ENCODE measurements at regions not wholly inside any gene's neighbourhood (a gene's known extent, or its start where the extent isn't known, plus 50 kb on each side); places are given as distances from the start of the nearest gene placed in this dataset.
A peak's percentile ranks its signal among the peaks of the same experiment; 100 is the strongest.

DNA sequence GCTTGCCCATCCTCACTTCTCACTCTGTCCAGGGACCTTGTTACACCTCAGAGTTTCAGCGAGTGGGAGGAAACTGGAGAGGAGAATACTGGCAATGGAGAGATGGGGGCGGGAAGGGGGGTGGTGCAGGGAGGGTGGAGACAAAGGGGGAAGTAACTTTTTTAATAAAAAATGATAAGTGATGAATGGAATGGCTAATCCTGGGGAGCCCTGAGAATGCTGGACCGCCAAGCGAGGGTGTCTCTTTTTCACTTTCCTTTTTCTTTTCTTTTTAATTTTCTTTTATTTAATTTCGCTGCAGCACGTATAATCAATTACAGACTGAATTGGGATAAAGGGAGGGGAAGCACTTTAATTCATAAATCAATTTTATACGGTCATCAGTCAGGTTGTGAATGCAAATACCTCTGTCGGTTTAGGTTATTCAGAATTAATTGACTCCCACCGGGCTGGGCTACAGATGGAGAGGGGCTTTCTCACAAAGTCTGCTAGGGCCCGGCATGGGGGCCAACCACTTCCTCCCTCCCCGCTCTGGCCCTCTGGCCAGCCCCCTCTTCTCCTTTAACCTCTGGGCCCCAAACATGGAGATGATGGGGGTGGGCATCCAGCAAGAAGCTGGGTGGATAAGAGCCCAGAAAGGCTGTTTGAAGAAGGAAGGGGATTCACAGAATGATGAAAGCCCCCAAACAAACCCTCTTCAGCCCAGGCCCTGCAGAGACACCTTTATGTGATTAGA, 106.8 kb upstream of the BOC start:
- POLR2A ChIA-PET (ENCODE audit: partially characterized antibody): interaction anchor here (0.6 kb wide), 1 partner anchor 289 kb away, joined by 3 read pairs; no protein-coding TSS in a partner anchor
- no peak overlapping the region for H2BK20ac ChIP-seq (ENCODE audit: low read length)
- H4K8ac ChIP-seq (ENCODE audit: extremely low read depth, insufficient read depth, low read length): no peak overlapping the region
- no peak overlapping the region for H2BK5ac ChIP-seq (ENCODE audit: low read depth, low read length)
- no peaks in the 10 kb centered on the region for H3K79me1 ChIP-seq (ENCODE audit: low read depth, low read length)
- H3K23me2 ChIP-seq (ENCODE audit: low read depth, low read length): no peaks in the 10 kb centered on the region
- H4K20me1 ChIP-seq (replicated peaks in 1 of 2; ENCODE audit: control insufficient read depth in 1 of 2, insufficient read depth in 2 of 2, low read length in 2 of 2): no peaks in the 10 kb centered on the region
- H3K27me3 ChIP-seq (replicated peaks in 1 of 4; ENCODE audit: control insufficient read depth in 3 of 4, extremely low read depth in 1 of 4, insufficient read depth in 3 of 4, low read length in 3 of 4): peaks cover 0 to 4% (median 0%) of the 10 kb centered on the region in 4 experiments; a peak in 1 of 7 replicates
- H3K23ac ChIP-seq (ENCODE audit: insufficient read length): no peak overlapping the region
- WGBS, 2 experiments (ENCODE audit: extremely low coverage in 1 of 2, insufficient coverage in 1 of 2, insufficient read length in 1 of 2, insufficient replicate concordance in 2 of 2, low coverage in 1 of 2, low lambda C conversion rate in 2 of 2, missing lambda C conversion rate in 1 of 2): 21% methylated on average over 11 of the region's 11 CpGs; no CpG with 5 or more reads in 1 of the 2 experiments
- peak overlapping the region in 1 of 4 experiments; percentile 33; a peak in 2 of 8 replicates for H3K4me3 ChIP-seq (ENCODE audit: extremely low read depth in 1 of 4, insufficient read depth in 2 of 4, low read depth in 3 of 4, low read length in 4 of 4)
- H4K91ac ChIP-seq (replicated peaks; ENCODE audit: insufficient read length, low read length): no peak overlapping the region
- H3K27ac ChIP-seq (ENCODE audit: low read depth, low read length): peak overlapping the region; percentile 74; the same call in 1 of the 2 replicates
- H3K4me1 ChIP-seq (replicated peaks in 1 of 4; ENCODE audit: control insufficient read depth in 3 of 4, insufficient read depth in 4 of 4, low read length in 3 of 4): peaks cover 5 to 19% (median 10%) of the 10 kb centered on the region in 4 experiments
- CTCF ChIA-PET (ENCODE audit: partially characterized antibody): interaction anchor here (0.6 kb wide), 1 partner anchor 586 kb away, joined by 3 read pairs; no protein-coding TSS in a partner anchor
- 0 out of 2 replicates have a peak overlapping the region, but pooled peaks have one; percentile 9 for H3K18ac ChIP-seq (ENCODE audit: extremely low read depth, low read length)
- H4K5ac ChIP-seq (ENCODE audit: insufficient read length, low read depth, low read length): no peak overlapping the region
- no peak overlapping the region for H2BK15ac ChIP-seq (ENCODE audit: low read length)
- H3K9ac ChIP-seq (replicated peaks in 1 of 4; ENCODE audit: extremely low read depth in 1 of 4, low read depth in 3 of 4, low read length in 3 of 4): no peak overlapping the region
- H3K14ac ChIP-seq (ENCODE audit: insufficient read length): no peak overlapping the region
- no peak overlapping the region for H2BK12ac ChIP-seq (ENCODE audit: low read depth, low read length)
- TF ChIP-seq SP1 (IDR thresholded peaks at IDR 0.05; ENCODE audit: low read depth, low read length) (0 out of 2 replicates have a peak, but pooled peaks have one; percentile 6), ASH2L (IDR thresholded peaks at IDR 0.05; ENCODE audit: low read length) (peak; percentile 84), YY1 (IDR thresholded peaks at IDR 0.05; ENCODE audit: low read depth, low read length) (0 out of 2 replicates have a peak, but pooled peaks have one; percentile 19), RBBP5 (IDR thresholded peaks at IDR 0.05; ENCODE audit: borderline replicate concordance, low read depth, low read length) (0 out of 2 replicates have a peak, but pooled peaks have one; percentile 60), HDAC2 (IDR thresholded peaks at IDR 0.05; ENCODE audit: borderline replicate concordance in 1 of 2, low read depth in 2 of 2, low read length in 2 of 2) (peak; percentile 34 to 53; a peak in 2 of 4 replicates)
- TF ChIP-seq, protein P1, sequence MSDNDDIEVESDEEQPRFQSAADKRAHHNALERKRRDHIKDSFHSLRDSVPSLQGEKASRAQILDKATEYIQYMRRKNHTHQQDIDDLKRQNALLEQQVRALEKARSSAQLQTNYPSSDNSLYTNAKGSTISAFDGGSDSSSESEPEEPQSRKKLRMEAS (IDR thresholded peaks at IDR 0.05): no peak
- no peak overlapping the region for H2AK5ac ChIP-seq (ENCODE audit: low read depth, low read length)
- no peaks in the 10 kb centered on the region for H3K36me3 ChIP-seq (ENCODE audit: control insufficient read depth in 2 of 4, insufficient read depth in 4 of 4, low read length in 3 of 4)
- DNase-seq (ENCODE audit: low read depth in 1 of 2, low spot score in 2 of 2): no peak
- no peak for FAIRE-seq
- peak overlapping the region; percentile 41 to 46 for H3K4me2 ChIP-seq (ENCODE audit: insufficient read depth in 1 of 2, low read depth in 2 of 2, low read length in 2 of 2)
- H3K9me3 ChIP-seq (ENCODE audit: insufficient read depth in 2 of 2, low read depth in 1 of 2, low read length in 1 of 2): no peaks in the 10 kb centered on the region
- H3K79me2 ChIP-seq (ENCODE audit: control insufficient read depth in 1 of 2, insufficient read depth in 2 of 2, low read length in 2 of 2): no peaks in the 10 kb centered on the region
- H2AFZ ChIP-seq (ENCODE audit: low read length): no peak overlapping the region
- no peak overlapping the region for H3K4ac ChIP-seq (replicated peaks; ENCODE audit: insufficient read length, low read depth, low read length)
- no peak overlapping the region for H2BK120ac ChIP-seq (replicated peaks; ENCODE audit: low read depth, low read length)
- no peak overlapping the region for H3K56ac ChIP-seq (replicated peaks; ENCODE audit: insufficient read length, low read depth, low read length)
